Spinal cord (tissue), 9 donors: ENCODE measurements at regions not wholly inside any gene's neighbourhood (a gene's known extent, or its start where the extent isn't known, plus 50 kb on each side); places are given as distances from the start of the nearest gene placed in this dataset.
"Not testable (repeated sequence)": the region's sequence is repeated elsewhere in the genome, so short reads cannot be mapped to it uniquely, and the experiment has no call there.

Experiments used
- DNase-seq, 6 donors: peaks; one replicate each; pipeline versions ENCODE4 v3.0.0 to v3.0.0-alpha.2; 2013 to 2015; ENCODE audit warnings: low spot score in 6 of 6, low read depth in 4 of 6
- H3K27ac ChIP-seq: one replicate; pipeline ENCODE4 v1.5.1; 2013; ENCODE audit warnings: low read depth, low read length, control low read depth
- H3K27me3 ChIP-seq: one replicate; pipeline ENCODE4 v1.6.1; 2013; ENCODE audit warnings: low read length; ENCODE audit not compliant: control insufficient read depth, insufficient read depth
- H3K36me3 ChIP-seq: one replicate; pipeline ENCODE4 v1.6.1; 2013; ENCODE audit warnings: low read length; ENCODE audit not compliant: control insufficient read depth, insufficient read depth
- H3K4me1 ChIP-seq: one replicate; pipeline ENCODE4 v1.6.1; 2013; ENCODE audit warnings: low read length; ENCODE audit not compliant: control insufficient read depth, insufficient read depth
- H3K4me3 ChIP-seq: one replicate; pipeline ENCODE4 v1.5.1; 2013; ENCODE audit warnings: low read depth, low read length, control low read depth
- H3K9me3 ChIP-seq: one replicate; pipeline ENCODE4 v1.6.1; 2013; ENCODE audit warnings: low read length; ENCODE audit not compliant: control insufficient read depth, insufficient read depth
- WGBS: methylation state at CpG from one replicate; pipeline ENCODE4 v1.1.5; 2013; ENCODE audit warnings: missing lambda C conversion rate; ENCODE audit not compliant: insufficient coverage; 5-methylcytosine and 5-hydroxymethylcytosine counted together
- donor health status: healthy.

DNA sequence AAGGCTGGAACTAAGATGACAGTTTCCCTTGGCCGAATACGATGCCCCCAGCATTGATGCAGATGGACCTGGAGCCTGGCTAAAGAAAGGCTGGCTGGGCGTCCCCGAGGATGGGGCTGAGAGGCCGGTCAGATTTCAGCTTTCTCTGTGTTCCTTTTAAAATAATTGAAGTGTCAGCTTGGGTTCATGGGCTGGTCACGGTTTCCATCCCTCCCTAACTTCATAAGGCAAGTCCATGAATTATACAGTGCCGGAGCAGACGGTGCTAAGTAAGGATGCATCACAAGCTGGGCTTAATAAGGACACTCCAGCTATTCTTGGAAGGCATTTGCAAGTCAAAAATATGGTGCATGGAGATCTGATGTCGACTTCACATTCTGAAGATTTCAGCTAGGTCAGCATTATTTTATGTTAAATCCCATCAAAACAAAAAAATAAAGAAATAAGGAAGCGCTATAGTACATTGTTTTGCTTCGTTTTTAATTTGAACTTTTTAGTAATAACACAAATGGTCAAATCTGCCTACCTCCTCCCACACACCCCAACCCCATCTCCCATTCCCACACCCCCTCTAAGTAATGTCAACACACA is 220.8 kb downstream of the RPLP1 start:
- Histone ChIP-seq H3K4me1 (peaks cover 1% of the 10 kb centered on the region), H3K9me3 (no peaks in the 10 kb centered on the region), H3K4me3 (no peak overlapping the region), H3K27me3 (no peaks in the 10 kb centered on the region), H3K36me3 (no peaks in the 10 kb centered on the region), H3K27ac (no peak overlapping the region)
- 57% methylated on average over 4 of the region's 11 CpGs for WGBS
- peak in 2 of 6 donors; percentile 39 to 79 for DNase-seq

DNA sequence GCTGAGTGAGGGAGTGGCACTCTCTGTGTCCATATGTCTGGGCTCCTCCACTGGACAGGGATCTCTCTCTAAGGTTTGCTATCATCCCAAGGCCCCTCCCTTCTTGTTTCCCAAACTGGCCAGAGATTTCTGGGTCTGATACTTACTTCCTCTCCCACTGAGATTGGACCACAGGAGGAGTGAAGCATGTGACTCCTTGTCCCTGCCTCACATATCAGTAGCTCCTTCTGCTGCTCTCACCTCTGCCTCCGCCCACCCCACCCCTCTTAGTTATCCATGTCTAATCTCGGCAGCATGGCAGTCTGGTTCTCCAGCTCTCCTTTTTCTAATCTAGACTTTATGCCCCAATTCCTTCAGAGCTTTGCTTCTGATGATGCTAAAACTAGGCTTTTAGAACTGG is 223.1 kb downstream of the RPLP1 start:
- 86% methylated on average over 1 of the region's 2 CpGs for WGBS
- Histone ChIP-seq H3K9me3 (no peaks in the 10 kb centered on the region), H3K4me1 (no peaks in the 10 kb centered on the region), H3K27me3 (no peaks in the 10 kb centered on the region), H3K4me3 (no peak overlapping the region), H3K27ac (no peak overlapping the region), H3K36me3 (no peaks in the 10 kb centered on the region)
- DNase-seq: no peak

DNA sequence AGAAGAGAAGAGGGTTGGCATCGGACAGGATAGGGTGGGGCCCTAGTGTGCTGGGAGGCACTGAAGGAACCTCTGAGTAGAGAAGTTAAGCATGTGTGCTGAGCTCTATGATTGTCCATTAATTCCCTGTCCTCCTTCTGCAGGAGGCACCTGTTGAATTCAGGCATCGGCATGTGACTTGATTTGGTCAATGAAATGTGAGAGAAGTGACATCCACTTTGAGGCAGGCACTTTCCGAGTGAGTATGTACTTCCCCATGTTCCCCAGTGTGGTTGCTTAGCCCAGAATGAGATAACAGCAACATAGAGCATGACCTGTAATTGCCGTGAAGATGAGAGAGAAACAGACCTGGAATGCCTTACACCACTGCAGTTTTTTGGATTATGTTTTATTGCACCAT is 224.8 kb downstream of the RPLP1 start:
- DNase-seq: no peak
- 74% methylated on average over 3 of the region's 4 CpGs for WGBS
- no peaks in the 10 kb centered on the region for H3K27me3 ChIP-seq
- peaks cover 4% of the 10 kb centered on the region for H3K9me3 ChIP-seq
- H3K4me1 ChIP-seq: no peaks in the 10 kb centered on the region
- no peak overlapping the region for H3K4me3 ChIP-seq
- no peaks in the 10 kb centered on the region for H3K36me3 ChIP-seq
- no peak overlapping the region for H3K27ac ChIP-seq

DNA sequence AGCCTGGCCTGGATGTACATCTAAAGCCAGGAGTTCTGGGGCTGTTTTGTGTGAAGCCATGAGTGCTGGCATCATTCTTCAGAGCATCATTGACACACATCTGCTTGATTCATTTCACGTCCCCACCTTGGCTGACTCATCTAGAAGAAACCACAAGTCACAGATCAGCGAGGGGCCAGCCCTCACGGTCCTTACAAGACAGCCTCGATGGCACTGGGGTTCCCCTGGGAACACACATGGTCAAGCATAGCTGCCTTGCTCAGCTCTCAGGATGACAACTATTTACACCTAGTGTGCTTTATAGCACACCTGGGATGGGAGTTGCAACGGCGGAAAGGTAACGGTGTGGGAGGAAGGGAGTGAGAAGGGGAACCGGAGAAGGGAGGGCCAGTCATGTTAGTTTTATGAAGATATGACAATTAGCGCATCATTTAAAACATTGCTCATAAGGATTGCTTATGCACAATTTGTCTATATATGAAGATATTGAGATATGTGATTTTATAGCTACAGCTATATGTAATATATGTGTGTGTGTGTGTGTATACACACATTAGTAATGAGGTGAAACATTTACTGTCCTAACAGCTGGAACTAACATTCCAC is 227.1 kb downstream of the RPLP1 start:
- no peak for DNase-seq
- Histone ChIP-seq H3K27ac (no peak overlapping the region), H3K27me3 (no peaks in the 10 kb centered on the region), H3K4me3 (no peak overlapping the region), H3K36me3 (no peaks in the 10 kb centered on the region), H3K4me1 (no peaks in the 10 kb centered on the region), H3K9me3 (peaks cover 4% of the 10 kb centered on the region)
- WGBS: 82% methylated on average over 5 of the region's 9 CpGs

DNA sequence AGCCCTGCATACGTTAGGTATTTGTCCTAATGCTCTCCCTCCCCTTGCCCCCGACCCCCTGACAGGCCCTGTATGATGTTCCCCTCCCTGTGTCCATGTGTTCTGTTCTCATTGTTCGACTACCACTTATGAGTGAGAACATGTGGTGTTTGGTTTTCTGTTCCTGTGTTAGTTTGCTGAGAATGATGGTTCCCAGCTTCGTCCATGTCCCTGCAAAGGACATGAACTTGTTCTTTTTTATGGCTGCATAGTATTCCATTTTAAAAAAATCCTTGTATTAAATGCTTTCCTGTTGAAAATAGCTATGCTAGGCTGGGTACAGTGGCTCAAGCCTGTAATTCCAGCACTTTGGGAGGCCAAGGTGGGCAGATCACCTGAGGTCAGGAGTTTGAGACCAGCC is 232.2 kb downstream of the RPLP1 start:
- not testable (repeated sequence) for H3K9me3 ChIP-seq, DNase-seq, H3K27ac ChIP-seq, H3K4me1 ChIP-seq, H3K27me3 ChIP-seq, H3K4me3 ChIP-seq, H3K36me3 ChIP-seq
- WGBS: 100% methylated on average over 1 of the region's 4 CpGs

DNA sequence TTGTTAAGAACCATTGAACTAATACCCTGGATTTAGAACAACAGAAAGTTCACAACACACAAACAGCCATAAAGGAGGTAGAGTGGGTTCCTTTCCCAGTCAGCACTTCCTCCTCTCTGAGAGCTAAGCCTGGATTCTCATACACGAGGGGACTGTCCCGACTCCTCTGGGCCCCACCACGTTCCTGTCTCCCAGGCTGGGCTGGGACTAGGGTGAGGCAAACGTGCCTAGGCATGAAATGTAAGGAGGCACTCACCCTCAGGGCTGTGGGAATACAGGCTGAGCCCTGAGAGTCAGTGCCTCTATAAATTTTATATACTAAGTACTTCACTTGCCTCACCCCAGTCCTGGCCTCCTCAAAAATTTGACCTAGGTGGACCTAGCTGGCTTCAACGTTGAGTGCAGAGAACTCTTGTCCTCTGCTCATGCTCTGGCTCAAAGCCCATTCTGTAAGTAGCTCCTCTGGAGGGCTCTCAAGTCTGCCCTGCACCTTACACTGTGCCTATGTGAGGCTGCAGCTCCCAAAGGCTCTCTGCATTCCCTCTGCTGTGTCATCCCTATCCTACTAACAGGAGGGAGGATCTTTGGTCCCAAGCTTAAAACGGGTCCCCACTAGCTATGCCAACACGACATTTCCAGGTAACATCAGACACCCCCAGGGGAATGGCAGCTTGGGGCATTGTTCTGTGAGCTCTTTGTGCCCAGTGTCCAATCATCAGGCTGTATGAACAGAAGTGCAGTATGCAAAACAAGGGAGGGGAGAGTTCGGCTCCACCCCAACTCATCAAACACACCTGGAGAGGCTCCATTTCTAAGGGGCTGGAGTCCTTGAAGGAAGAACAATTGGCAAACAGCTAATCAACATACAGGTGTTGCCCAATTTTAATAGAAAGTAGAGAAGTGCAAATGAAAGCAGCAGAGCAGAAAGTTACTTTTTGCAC is 233.2 kb downstream of the RPLP1 start:
- H3K27ac ChIP-seq: no peak overlapping the region
- no peaks in the 10 kb centered on the region for H3K27me3 ChIP-seq
- H3K4me1 ChIP-seq: no peaks in the 10 kb centered on the region
- no peak for DNase-seq
- no peaks in the 10 kb centered on the region for H3K36me3 ChIP-seq
- no peak overlapping the region for H3K4me3 ChIP-seq
- WGBS: 78% methylated on average over 4 of the region's 8 CpGs
- H3K9me3 ChIP-seq: peaks cover 6% of the 10 kb centered on the region

DNA sequence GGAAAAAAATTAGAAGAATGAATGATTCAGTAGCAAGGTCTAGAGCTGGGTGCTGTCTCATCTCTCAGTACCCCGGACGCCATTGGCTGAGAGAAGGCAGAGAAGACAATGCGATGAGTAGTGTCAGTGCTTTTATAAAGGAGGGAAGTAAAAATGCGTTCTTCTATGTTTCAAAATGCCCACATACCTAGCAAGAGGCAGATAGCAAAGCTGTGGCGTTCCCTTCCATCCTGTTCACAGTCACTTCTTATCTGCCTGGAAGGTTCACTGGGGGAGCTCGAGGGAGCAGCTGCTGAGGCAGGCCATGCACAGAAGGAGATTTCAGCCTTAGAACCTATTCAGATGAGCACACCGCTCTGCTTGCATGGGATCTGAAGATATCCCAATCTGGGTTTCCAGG is 234.0 kb downstream of the RPLP1 start:
- Histone ChIP-seq H3K27ac (no peak overlapping the region), H3K27me3 (no peaks in the 10 kb centered on the region), H3K9me3 (peaks cover 6% of the 10 kb centered on the region), H3K4me1 (no peaks in the 10 kb centered on the region), H3K4me3 (no peak overlapping the region), H3K36me3 (no peaks in the 10 kb centered on the region)
- WGBS: 89% methylated on average over 5 of the region's 7 CpGs
- no peak for DNase-seq

DNA sequence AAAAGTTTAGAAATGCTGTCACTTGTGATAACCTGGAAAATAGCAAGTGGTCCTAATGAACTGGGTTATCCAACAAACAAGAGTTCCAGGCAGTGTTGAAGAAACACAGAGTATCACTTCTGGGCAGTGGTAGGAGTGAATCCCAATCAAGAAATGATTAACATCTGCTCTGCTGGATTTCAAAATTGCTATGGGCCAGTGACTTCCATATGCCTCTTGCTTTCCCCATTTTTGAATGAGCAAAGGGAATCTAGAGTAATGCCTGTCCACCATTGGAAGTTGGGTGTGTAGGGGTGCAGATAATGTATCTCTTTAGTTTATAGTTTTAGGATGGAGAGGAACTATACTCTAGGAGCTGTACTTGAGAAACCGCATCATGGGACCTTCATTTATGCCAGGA is 236.5 kb downstream of the RPLP1 start:
- Histone ChIP-seq H3K4me3 (no peak overlapping the region), H3K4me1 (no peaks in the 10 kb centered on the region), H3K27me3 (no peaks in the 10 kb centered on the region), H3K9me3 (peaks cover 2% of the 10 kb centered on the region), H3K36me3 (no peaks in the 10 kb centered on the region), H3K27ac (no peak overlapping the region)
- DNase-seq: no peak
- no CpG with 5 or more reads among the region's 1 CpG for WGBS

DNA sequence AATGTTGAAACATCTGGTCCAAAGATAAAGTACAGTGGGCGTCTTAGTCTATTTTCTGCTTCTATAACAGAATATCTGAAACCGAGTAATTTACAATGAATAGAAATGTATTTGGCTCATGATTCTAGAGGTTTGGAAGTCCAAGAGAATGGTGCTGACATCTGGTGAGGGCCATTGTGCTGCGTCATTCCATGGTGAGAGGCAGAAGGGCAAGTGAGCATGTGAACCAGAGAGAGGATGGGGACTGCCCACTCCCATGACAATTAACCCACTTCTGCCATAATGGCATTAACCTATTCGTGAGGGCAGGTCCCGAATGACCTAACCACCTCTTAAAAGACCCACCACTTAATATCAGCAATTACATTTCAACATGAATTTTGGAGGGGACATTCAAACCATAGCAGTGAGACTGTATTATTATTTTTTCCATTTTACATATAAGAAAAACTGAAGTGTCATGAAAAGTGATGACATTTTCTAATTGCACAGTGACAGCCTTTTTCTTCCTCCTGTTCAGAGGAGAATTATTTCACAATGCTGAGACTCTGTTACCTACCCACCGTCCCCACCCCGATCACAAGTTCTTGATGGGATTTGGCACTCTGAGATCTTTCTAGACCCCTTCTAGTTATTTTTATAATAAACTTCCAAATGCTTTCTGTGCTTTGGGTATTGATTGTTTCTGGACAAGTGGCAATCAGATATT is 238.8 kb downstream of the RPLP1 start:
- WGBS: 90% methylated on average over 2 of the region's 7 CpGs
- Histone ChIP-seq H3K9me3 (peaks cover 2% of the 10 kb centered on the region), H3K36me3 (no peaks in the 10 kb centered on the region), H3K27ac (no peak overlapping the region), H3K4me3 (no peak overlapping the region), H3K4me1 (peaks cover under 1% of the 10 kb centered on the region), H3K27me3 (no peaks in the 10 kb centered on the region)
- no peak for DNase-seq
